Lung (tissue), 11 donors: ENCODE measurements at regions not wholly inside any gene's neighbourhood (a gene's known extent, or its start where the extent isn't known, plus 50 kb on each side); places are given as distances from the start of the nearest gene placed in this dataset.

Source experiments
- ATAC-seq: fragments of 200-7000 bp; cut with Tn5 transposase; one replicate; pipeline ENCODE4 v1.9.1; 2020; ENCODE audit warnings: moderate number of reproducible peaks; ENCODE audit not compliant: insufficient read depth, low FRiP score
- DNase-seq, 3 donors: peaks; one replicate each; pipeline ENCODE4 v3.0.0-alpha.2; 2013 to 2017
- H3K27ac ChIP-seq, 2 donors: one replicate each; pipeline ENCODE4 v1.5.1; 2013; ENCODE audit warnings: mild to moderate bottlenecking in 2 of 2, moderate library complexity in 2 of 2, control low read depth in 1 of 2, inconsistent platforms in 1 of 2, low read depth in 1 of 2, low read length in 1 of 2
- H3K27me3 ChIP-seq, 3 donors: one replicate each; pipeline ENCODE4 v1.5.1; 2013; ENCODE audit warnings: low read length in 2 of 3; ENCODE audit not compliant: control insufficient read depth in 3 of 3, insufficient read depth in 3 of 3
- H3K36me3 ChIP-seq, 4 donors: one replicate each; pipeline ENCODE4 v1.5.1; 2013; ENCODE audit warnings: low read length in 4 of 4, mild to moderate bottlenecking in 1 of 4, moderate library complexity in 1 of 4; ENCODE audit not compliant: control insufficient read depth in 4 of 4, insufficient read depth in 4 of 4
- H3K4me1 ChIP-seq, 5 donors: one replicate each; pipeline ENCODE4 v1.5.1; 2013; ENCODE audit warnings: low read length in 5 of 5, mild to moderate bottlenecking in 2 of 5, moderate library complexity in 1 of 5; ENCODE audit not compliant: control insufficient read depth in 5 of 5, insufficient read depth in 5 of 5
- H3K4me3 ChIP-seq: one replicate; pipeline ENCODE4 v1.5.1; 2013; ENCODE audit warnings: mild to moderate bottlenecking, control low read depth, moderate library complexity
- H3K9ac ChIP-seq, 2 donors: one replicate each; pipeline ENCODE4 v1.5.1; 2013; ENCODE audit warnings: low read length in 2 of 2, control low read depth in 1 of 2; ENCODE audit not compliant: insufficient read depth in 1 of 2
- H3K9me3 ChIP-seq, 4 donors: one replicate each; pipeline ENCODE4 v1.5.1; 2013; ENCODE audit warnings: low read length in 3 of 4, mild to moderate bottlenecking in 1 of 4, moderate library complexity in 1 of 4; ENCODE audit not compliant: control insufficient read depth in 4 of 4, insufficient read depth in 3 of 4
- CTCF ChIP-seq: IDR thresholded peaks from 2 replicates; pipeline ENCODE4 v1.5.1; 2012; ENCODE audit warnings: mild to moderate bottlenecking; ENCODE audit errors: control extremely low read depth, extremely low read depth
- WGBS, 2 donors: extraction: QIAGEN DNeasy Blood & Tissue Kit; methylation state at CpG; one replicate each; pipeline ENCODE4 v1.1.7; 2013; 5-methylcytosine and 5-hydroxymethylcytosine counted together
- donor health status: control.
- donor health status: control.
- donor health status: Bipolar disorder and iron deficiency.
- donor health status: healthy.
- donor health status: DM: yes; HTN: yes; CAD: no.

- no peak for TF ChIP-seq CTCF
- no peaks in the 10 kb centered on the region for H3K27me3 ChIP-seq
- 78 to 85% methylated on average over 2 of the region's 2 CpGs for WGBS, 2 donors
- ATAC-seq (no peak), DNase-seq (no peak)
- no peaks in the 10 kb centered on the region for H3K9me3 ChIP-seq
- H3K9ac ChIP-seq = no peak overlapping the region
- peaks cover 0 to 6% (median 5%) of the 10 kb centered on the region in 5 donors for H3K4me1 ChIP-seq
- no peak overlapping the region for H3K27ac ChIP-seq
- H3K4me3 ChIP-seq = no peak overlapping the region
- no peaks in the 10 kb centered on the region for H3K36me3 ChIP-seq
Observed at GRCh38 chr5:57785946-57786345, 303.3 kb upstream of the ACTBL2 start.

- Histone ChIP-seq H3K36me3 (no peaks in the 10 kb centered on the region), H3K4me3 (no peak overlapping the region), H3K27me3 (no peaks in the 10 kb centered on the region), H3K9ac (no peak overlapping the region), H3K27ac (peak overlapping the region in 1 of 2 donors; percentile 2), H3K9me3 (no peaks in the 10 kb centered on the region), H3K4me1 (peaks cover 0 to 10% (median 6%) of the 10 kb centered on the region in 5 donors)
- no peak for ATAC-seq
- no peak for TF ChIP-seq CTCF
- 49 to 83% methylated on average over 3 of the region's 3 CpGs for WGBS, 2 donors
- no peak for DNase-seq
Observed at GRCh38 chr5:57784121-57784520, 301.5 kb upstream of the ACTBL2 start.

- Histone ChIP-seq H3K9ac (no peak overlapping the region), H3K27me3 (no peaks in the 10 kb centered on the region), H3K27ac (no peak overlapping the region), H3K9me3 (no peaks in the 10 kb centered on the region), H3K4me1 (peaks cover 0 to 14% (median 6%) of the 10 kb centered on the region in 5 donors), H3K36me3 (no peaks in the 10 kb centered on the region), H3K4me3 (no peak overlapping the region)
- ATAC-seq = peak; percentile 71
- 43 to 81% methylated on average over 2 of the region's 2 CpGs for WGBS, 2 donors
- peak in 2 of 3 donors; percentile 50 to 67 for DNase-seq
- TF ChIP-seq CTCF = no peak
Observed at GRCh38 chr5:57783693-57784092, 301.1 kb upstream of the ACTBL2 start.

DNA sequence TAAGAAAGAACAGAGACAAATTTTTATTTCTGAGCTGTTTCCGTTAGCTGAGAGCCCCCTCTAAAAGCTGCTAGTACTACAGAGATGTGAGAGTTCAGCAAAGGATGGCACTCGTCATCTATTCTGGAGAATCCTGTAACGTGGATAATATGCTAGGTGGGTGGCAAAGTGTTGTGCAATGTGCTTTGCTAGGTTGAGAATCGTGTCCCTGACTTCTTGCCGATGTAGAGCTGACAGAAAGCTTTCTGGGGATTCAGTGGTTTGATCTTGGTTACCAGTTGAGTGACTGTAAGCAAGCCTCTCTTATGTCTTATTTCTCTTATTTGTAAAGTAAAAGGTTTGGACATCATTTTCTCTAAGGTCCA lies 298.3 kb upstream of the ACTBL2 start:
- ATAC-seq (no peak), DNase-seq (no peak)
- Histone ChIP-seq H3K4me3 (no peak overlapping the region), H3K36me3 (no peaks in the 10 kb centered on the region), H3K27ac (no peak overlapping the region), H3K9me3 (no peaks in the 10 kb centered on the region), H3K9ac (no peak overlapping the region), H3K27me3 (no peaks in the 10 kb centered on the region), H3K4me1 (peaks cover 4 to 37% (median 9%) of the 10 kb centered on the region in 5 donors)
- WGBS, 2 donors = 81 to 89% methylated on average over 5 of the region's 5 CpGs
- no peak for TF ChIP-seq CTCF
